Transverse colon (tissue), 4 donors: ENCODE measurements at regions not wholly inside any gene's neighbourhood (a gene's known extent, or its start where the extent isn't known, plus 50 kb on each side); places are given as distances from the start of the nearest gene placed in this dataset.

Experiments used
- DNase-seq: peaks from one replicate; pipeline ENCODE4 v3.0.0-alpha.2; 2019
- H3K27ac ChIP-seq, 4 donors: fragments of 200-600 bp; sonication (generic); 2 replicates each; pipeline ENCODE4 v1.5.1; 2016 to 2018; ENCODE audit warnings: inconsistent platforms in 4 of 4
- H3K27me3 ChIP-seq: fragments of 200-600 bp; sonication (generic); 2 replicates; pipeline ENCODE4 v1.5.1; 2017; ENCODE audit warnings: inconsistent platforms
- H3K36me3 ChIP-seq, 4 donors: fragments of 200-600 bp; sonication (generic); 2 replicates each; pipeline ENCODE4 v1.5.1; 2017 to 2019; ENCODE audit warnings: inconsistent platforms in 4 of 4
- H3K4me1 ChIP-seq, 4 donors: fragments of 200-600 bp; sonication (generic); 2 replicates each; pipeline ENCODE4 v1.5.1; 2017 to 2020; ENCODE audit warnings: inconsistent platforms in 4 of 4
- H3K4me3 ChIP-seq, 4 donors: fragments of 200-600 bp; sonication (generic); 1 replicate in 1 of 4; 2 replicates in 3 of 4; pipeline versions ENCODE4 v1.5.1 to v1.6.1; 2017 to 2019; ENCODE audit warnings: inconsistent platforms in 4 of 4
- H3K9me3 ChIP-seq, 2 donors: fragments of 200-600 bp; sonication (generic); 2 replicates each; pipeline ENCODE4 v1.5.1; 2017 to 2019; ENCODE audit warnings: inconsistent platforms in 2 of 2
- CTCF ChIP-seq, 5 experiments: fragments of 200-600 bp in 3 of 5; fragments of 450-650 bp in 2 of 5; sonication (generic) in 3 of 5; IDR thresholded peaks; 1 replicate in 2 of 5; 2 replicates in 3 of 5; pipeline ENCODE4 v1.5.1; 2016 to 2017; ENCODE audit warnings: antibody characterized with exemption in 5 of 5, inconsistent platforms in 3 of 5, mild to moderate bottlenecking in 2 of 5, moderate library complexity in 1 of 5
- EP300 ChIP-seq: sonication (generic); formaldehyde crosslinking; IDR thresholded peaks from one replicate; pipeline ENCODE4 v1.6.1; 2017; ENCODE audit warnings: antibody characterized with exemption, low read depth
- POLR2A ChIP-seq: fragments of 450-650 bp; IDR thresholded peaks from one replicate; pipeline ENCODE4 v1.6.1; 2016; ENCODE audit warnings: antibody characterized with exemption, mild to moderate bottlenecking, moderate library complexity
- POLR2AphosphoS5 ChIP-seq, 3 donors: sonication (generic); formaldehyde crosslinking; IDR thresholded peaks; one replicate each; pipeline ENCODE4 v1.6.1; 2016; ENCODE audit warnings: antibody characterized with exemption in 3 of 3
- WGBS, 2 donors: methylation state at CpG; one replicate each; pipeline ENCODE4 v1.1.5; 2018; ENCODE audit warnings: low coverage in 1 of 2; 5-methylcytosine and 5-hydroxymethylcytosine counted together
- in situ Hi-C, 4 donors: fragments of 200-750 bp; cut with MboI; loops; one replicate each; pipeline versions ENCODE4 v1.15.0 to v1.15.1; 2017; ENCODE audit warnings: low sequenced_read_pairs in 3 of 4, low pct_ligation_motif_present in 1 of 4, low pct_unique_long_range_greater_than_20kb in 1 of 4
- intact Hi-C: fragments of 100-400 bp; cut with DNase I; formaldehyde crosslinking; loops from one replicate; pipeline ENCODE4 v1.15.1; 2023; ENCODE audit warnings: low total_unique reads

- 64 to 92% methylated on average over 1 of the region's 1 CpG for WGBS, 2 donors
- no peak overlapping the region for H3K27ac ChIP-seq
- intact Hi-C loops (no loop called here), in situ Hi-C loops (no loop called here)
- H3K4me1 ChIP-seq: no peaks in the 10 kb centered on the region
- TF ChIP-seq EP300 (no peak), CTCF (IDR thresholded peaks at IDR 0.05) (no peak), POLR2A (no peak), POLR2AphosphoS5 (IDR thresholded peaks at IDR 0.05) (no peak)
- no peaks in the 10 kb centered on the region for H3K9me3 ChIP-seq
- no peaks in the 10 kb centered on the region for H3K36me3 ChIP-seq
- H3K4me3 ChIP-seq: no peak overlapping the region
- H3K27me3 ChIP-seq: no peaks in the 10 kb centered on the region
- no peak for DNase-seq
Observed at GRCh38 chr2:145422576-145422975, 902.7 kb upstream of the ZEB2 start.

- Histone ChIP-seq H3K27me3 (no peaks in the 10 kb centered on the region), H3K4me1 (no peaks in the 10 kb centered on the region), H3K27ac (no peak overlapping the region), H3K4me3 (no peak overlapping the region), H3K36me3 (no peaks in the 10 kb centered on the region), H3K9me3 (no peaks in the 10 kb centered on the region)
- in situ Hi-C loops (no loop called here), intact Hi-C loops (no loop called here)
- 78 to 84% methylated on average over 1 of the region's 1 CpG for WGBS, 2 donors
- TF ChIP-seq POLR2A (no peak), CTCF (IDR thresholded peaks at IDR 0.05) (no peak), EP300 (no peak), POLR2AphosphoS5 (IDR thresholded peaks at IDR 0.05) (no peak)
- DNase-seq: no peak
Observed at GRCh38 chr2:145421841-145422240, 901.9 kb upstream of the ZEB2 start.

- intact Hi-C loops: no loop called here
- no peak for DNase-seq
- WGBS, 2 donors: 85 to 100% methylated on average over 2 of the region's 2 CpGs
Observed at GRCh38 chr2:145416640-145417039, 896.7 kb upstream of the ZEB2 start.

GRCh38 chr2:145415151-145415550, 895.2 kb upstream of the ZEB2 start:
- intact Hi-C loops (no loop called here), in situ Hi-C loops (no loop called here)
- TF ChIP-seq EP300 (no peak), POLR2AphosphoS5 (IDR thresholded peaks at IDR 0.05) (no peak), POLR2A (no peak), CTCF (IDR thresholded peaks at IDR 0.05) (no peak)
- H3K36me3 ChIP-seq: no peaks in the 10 kb centered on the region
- H3K27me3 ChIP-seq: no peaks in the 10 kb centered on the region
- H3K4me1 ChIP-seq: no peaks in the 10 kb centered on the region
- DNase-seq: no peak
- WGBS, 2 donors: 71 to 93% methylated on average over 1 of the region's 1 CpG
- peaks cover 0 to 4% of the 10 kb centered on the region in 2 donors for H3K9me3 ChIP-seq
- no peak overlapping the region for H3K4me3 ChIP-seq
- no peak overlapping the region for H3K27ac ChIP-seq

More at GRCh38 chr2:145416640-145417039, 896.7 kb upstream of the ZEB2 start:
- TF ChIP-seq EP300 (no peak), POLR2AphosphoS5 (IDR thresholded peaks at IDR 0.05) (no peak), POLR2A (no peak), CTCF (IDR thresholded peaks at IDR 0.05) (no peak)
- Histone ChIP-seq H3K36me3 (no peaks in the 10 kb centered on the region), H3K4me1 (no peaks in the 10 kb centered on the region), H3K4me3 (no peak overlapping the region), H3K27ac (no peak overlapping the region), H3K9me3 (peaks cover 0 to 4% of the 10 kb centered on the region in 2 donors), H3K27me3 (no peaks in the 10 kb centered on the region)
- in situ Hi-C loops: no loop called here
